ENCODE measurements at regions not wholly inside any gene's neighbourhood (a gene's known extent, or its start where the extent isn't known, plus 50 kb on each side); places are given as distances from the start of the nearest gene placed in this dataset.

- no peak overlapping the region for H2AK5ac ChIP-seq (ENCODE audit: low read depth, low read length)
- H2BK20ac ChIP-seq (ENCODE audit: low read length): no peak overlapping the region
- H3K4me1 ChIP-seq (replicated peaks in 1 of 4; ENCODE audit: control insufficient read depth in 3 of 4, insufficient read depth in 4 of 4, low read length in 3 of 4): no peaks in the 10 kb centered on the region
- 85% methylated on average over 3 of the region's 3 CpGs; no CpG with 5 or more reads in 1 of the 2 experiments for WGBS, 2 experiments (ENCODE audit: extremely low coverage in 1 of 2, insufficient coverage in 1 of 2, insufficient read length in 1 of 2, insufficient replicate concordance in 2 of 2, low coverage in 1 of 2, low lambda C conversion rate in 2 of 2, missing lambda C conversion rate in 1 of 2)
- no peak overlapping the region for H3K4me2 ChIP-seq (ENCODE audit: insufficient read depth in 1 of 2, low read depth in 2 of 2, low read length in 2 of 2)
- H3K56ac ChIP-seq (replicated peaks; ENCODE audit: insufficient read length, low read depth, low read length): no peak overlapping the region
- no peaks in the 10 kb centered on the region for H3K79me2 ChIP-seq (ENCODE audit: control insufficient read depth in 1 of 2, insufficient read depth in 2 of 2, low read length in 2 of 2)
- no peak overlapping the region for H4K8ac ChIP-seq (ENCODE audit: extremely low read depth, insufficient read depth, low read length)
- H3K18ac ChIP-seq (ENCODE audit: extremely low read depth, low read length): no peak overlapping the region
- peaks cover 0 to 5% of the 10 kb centered on the region in 2 experiments; a peak in 1 of 4 replicates for H3K9me3 ChIP-seq (ENCODE audit: insufficient read depth in 2 of 2, low read depth in 1 of 2, low read length in 1 of 2)
- H3K4ac ChIP-seq (replicated peaks; ENCODE audit: insufficient read length, low read depth, low read length): no peak overlapping the region
- H2AFZ ChIP-seq (ENCODE audit: low read length): no peak overlapping the region
- no peak overlapping the region for H4K5ac ChIP-seq (ENCODE audit: insufficient read length, low read depth, low read length)
- no peak overlapping the region for H2BK12ac ChIP-seq (ENCODE audit: low read depth, low read length)
- H2BK5ac ChIP-seq (ENCODE audit: low read depth, low read length): no peak overlapping the region
- no peaks in the 10 kb centered on the region for H3K79me1 ChIP-seq (ENCODE audit: low read depth, low read length)
- no peak overlapping the region for H3K9ac ChIP-seq (replicated peaks in 1 of 4; ENCODE audit: extremely low read depth in 1 of 4, low read depth in 3 of 4, low read length in 3 of 4)
- FAIRE-seq: no peak
- no peak overlapping the region for H4K91ac ChIP-seq (replicated peaks; ENCODE audit: insufficient read length, low read length)
- no peak overlapping the region for H3K27ac ChIP-seq (ENCODE audit: low read depth, low read length)
- POLR2A ChIA-PET (ENCODE audit: partially characterized antibody): no interaction called here
- no peak overlapping the region for H3K23ac ChIP-seq (ENCODE audit: insufficient read length)
- H3K23me2 ChIP-seq (ENCODE audit: low read depth, low read length): no peaks in the 10 kb centered on the region
- H2BK15ac ChIP-seq (ENCODE audit: low read length): no peak overlapping the region
- no peak overlapping the region for H3K14ac ChIP-seq (ENCODE audit: insufficient read length)
- no peaks in the 10 kb centered on the region for H3K36me3 ChIP-seq (ENCODE audit: control insufficient read depth in 2 of 4, insufficient read depth in 4 of 4, low read length in 3 of 4)
- DNase-seq (ENCODE audit: low read depth in 1 of 2, low spot score in 2 of 2): no peak
- H2BK120ac ChIP-seq (replicated peaks; ENCODE audit: low read depth, low read length): no peak overlapping the region
- H4K20me1 ChIP-seq (replicated peaks in 1 of 2; ENCODE audit: control insufficient read depth in 1 of 2, insufficient read depth in 2 of 2, low read length in 2 of 2): no peaks in the 10 kb centered on the region
- no peak overlapping the region for H3K4me3 ChIP-seq (ENCODE audit: extremely low read depth in 1 of 4, insufficient read depth in 2 of 4, low read depth in 3 of 4, low read length in 4 of 4)
- CTCF ChIA-PET (ENCODE audit: partially characterized antibody): no interaction called here
- H3K27me3 ChIP-seq (replicated peaks in 1 of 4; ENCODE audit: control insufficient read depth in 3 of 4, extremely low read depth in 1 of 4, insufficient read depth in 3 of 4, low read length in 3 of 4): no peaks in the 10 kb centered on the region
- TF ChIP-seq BRCA1 (IDR thresholded peaks at IDR 0.05; ENCODE audit: low read depth, low read length): no peak
- TF ChIP-seq SIN3A (conservative IDR thresholded peaks at IDR 0.05 in 1 of 2, IDR thresholded peaks at IDR 0.05 in 1 of 2; ENCODE audit: low read depth in 1 of 2, low read length in 2 of 2): no peak
- TF ChIP-seq CTBP2 (IDR thresholded peaks at IDR 0.05; ENCODE audit: borderline replicate concordance, insufficient read depth, insufficient read length, low read length): no peak
- TF ChIP-seq CEBPB (IDR thresholded peaks at IDR 0.05; ENCODE audit: low read depth, low read length): no peak
- TF ChIP-seq FOSL1 (IDR thresholded peaks at IDR 0.05; ENCODE audit: insufficient read depth, low read depth, low read length): no peak
- TF ChIP-seq KDM1A (IDR thresholded peaks at IDR 0.05; ENCODE audit: borderline replicate concordance, low read length): no peak
- TF ChIP-seq POLR2AphosphoS5 (IDR thresholded peaks at IDR 0.05; ENCODE audit: low read depth, low read length): no peak
- no peak for TF ChIP-seq NRF1 (IDR thresholded peaks at IDR 0.05; ENCODE audit: low read depth, low read length)
- no peak for TF ChIP-seq USF2 (IDR thresholded peaks at IDR 0.05; ENCODE audit: low read length)
- no peak for TF ChIP-seq RNF2 (IDR thresholded peaks at IDR 0.05; ENCODE audit: borderline replicate concordance, low read depth, low read length, missing control alignments, poor library complexity, severe bottlenecking)
- no peak for TF ChIP-seq POU5F1 (IDR thresholded peaks at IDR 0.05; ENCODE audit: low read depth, low read length)
- TF ChIP-seq JUN (IDR thresholded peaks at IDR 0.05; ENCODE audit: low read depth, low read length): no peak
- TF ChIP-seq SIRT6 (IDR thresholded peaks at IDR 0.05; ENCODE audit: low read length): no peak
- TF ChIP-seq YY1 (IDR thresholded peaks at IDR 0.05; ENCODE audit: low read depth, low read length): no peak
These were observed 254.0 kb downstream of the MAN2A1 start for GRCh38 chr5:109943701-109944235.
